ENCODE measurements at regions not wholly inside any gene's neighbourhood (a gene's known extent, or its start where the extent isn't known, plus 50 kb on each side); places are given as distances from the start of the nearest gene placed in this dataset.

GRCh38 chr12:116333402-116333801 is 55.9 kb upstream of the MED13L start:
- Histone ChIP-seq H3K4me1 (peaks cover 13% of the 10 kb centered on the region; the same call in 1 of the 2 replicates), H3K27me3 (replicated peaks; ENCODE audit: control insufficient read depth, insufficient read depth, low read length) (no peaks in the 10 kb centered on the region), H3K4me3 (ENCODE audit: low read depth, low read length) (no peak overlapping the region), H3K36me3 (ENCODE audit: control insufficient read depth, insufficient read depth, low read length) (no peaks in the 10 kb centered on the region), H3K9me3 (no peaks in the 10 kb centered on the region)
- ChIA-PET CTCF (no interaction called here), POLR2A (no interaction called here)
- Mint-ChIP-seq H3K27me3 (ENCODE audit: insufficient read depth, unreplicated experiment) (no peaks in the 10 kb centered on the region), H3K4me1 (ENCODE audit: low read depth, unreplicated experiment) (peaks cover 14% of the 10 kb centered on the region), H3K4me3 (ENCODE audit: unreplicated experiment) (no peak overlapping the region), H3K27ac (ENCODE audit: unreplicated experiment) (no peak overlapping the region), H3K36me3 (ENCODE audit: insufficient read depth, unreplicated experiment) (no peaks in the 10 kb centered on the region), H3K9me3 (ENCODE audit: unreplicated experiment) (no peaks in the 10 kb centered on the region)
- intact Hi-C loops (cut with micrococcal nuclease; ENCODE audit: unreplicated experiment): no loop called here
- DNase-seq: no peak
- no TSS peak for BruUV-seq (replicated peaks)
- TF ChIP-seq, protein P1, sequence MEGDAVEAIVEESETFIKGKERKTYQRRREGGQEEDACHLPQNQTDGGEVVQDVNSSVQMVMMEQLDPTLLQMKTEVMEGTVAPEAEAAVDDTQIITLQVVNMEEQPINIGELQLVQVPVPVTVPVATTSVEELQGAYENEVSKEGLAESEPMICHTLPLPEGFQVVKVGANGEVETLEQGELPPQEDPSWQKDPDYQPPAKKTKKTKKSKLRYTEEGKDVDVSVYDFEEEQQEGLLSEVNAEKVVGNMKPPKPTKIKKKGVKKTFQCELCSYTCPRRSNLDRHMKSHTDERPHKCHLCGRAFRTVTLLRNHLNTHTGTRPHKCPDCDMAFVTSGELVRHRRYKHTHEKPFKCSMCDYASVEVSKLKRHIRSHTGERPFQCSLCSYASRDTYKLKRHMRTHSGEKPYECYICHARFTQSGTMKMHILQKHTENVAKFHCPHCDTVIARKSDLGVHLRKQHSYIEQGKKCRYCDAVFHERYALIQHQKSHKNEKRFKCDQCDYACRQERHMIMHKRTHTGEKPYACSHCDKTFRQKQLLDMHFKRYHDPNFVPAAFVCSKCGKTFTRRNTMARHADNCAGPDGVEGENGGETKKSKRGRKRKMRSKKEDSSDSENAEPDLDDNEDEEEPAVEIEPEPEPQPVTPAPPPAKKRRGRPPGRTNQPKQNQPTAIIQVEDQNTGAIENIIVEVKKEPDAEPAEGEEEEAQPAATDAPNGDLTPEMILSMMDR (IDR thresholded peaks at IDR 0.05; ENCODE audit: insufficient read depth in 1 of 2, low read depth in 1 of 2, low read length in 1 of 2, severe bottlenecking in 1 of 2, unreplicated experiment in 1 of 2): no peak

- H3K27me3 Mint-ChIP-seq (ENCODE audit: insufficient read depth, unreplicated experiment): no peaks in the 10 kb centered on the region
- Histone ChIP-seq H3K27me3 (replicated peaks; ENCODE audit: control insufficient read depth, insufficient read depth, low read length) (no peaks in the 10 kb centered on the region), H3K4me1 (peaks cover 6% of the 10 kb centered on the region; the same call in 1 of the 2 replicates), H3K4me3 (ENCODE audit: low read depth, low read length) (no peak overlapping the region), H3K36me3 (ENCODE audit: control insufficient read depth, insufficient read depth, low read length) (no peaks in the 10 kb centered on the region), H3K9me3 (no peaks in the 10 kb centered on the region)
- BruUV-seq (replicated peaks): no TSS peak
- intact Hi-C loops (cut with micrococcal nuclease; ENCODE audit: unreplicated experiment): no loop called here
- no peak for DNase-seq
- H3K27ac Mint-ChIP-seq (ENCODE audit: unreplicated experiment): no peak overlapping the region
- H3K4me3 Mint-ChIP-seq (ENCODE audit: unreplicated experiment): no peak overlapping the region
- TF ChIP-seq, protein P1 (IDR thresholded peaks at IDR 0.05; ENCODE audit: insufficient read depth in 1 of 2, low read depth in 1 of 2, low read length in 1 of 2, severe bottlenecking in 1 of 2, unreplicated experiment in 1 of 2): no peak
- ChIA-PET POLR2A (no interaction called here), CTCF (no interaction called here)
- H3K9me3 Mint-ChIP-seq (ENCODE audit: unreplicated experiment): no peaks in the 10 kb centered on the region
- H3K36me3 Mint-ChIP-seq (ENCODE audit: insufficient read depth, unreplicated experiment): no peaks in the 10 kb centered on the region
- peaks cover 5% of the 10 kb centered on the region for H3K4me1 Mint-ChIP-seq (ENCODE audit: low read depth, unreplicated experiment)
These were observed 59.1 kb upstream of the MED13L start for GRCh38 chr12:116336542-116337065.

DNA sequence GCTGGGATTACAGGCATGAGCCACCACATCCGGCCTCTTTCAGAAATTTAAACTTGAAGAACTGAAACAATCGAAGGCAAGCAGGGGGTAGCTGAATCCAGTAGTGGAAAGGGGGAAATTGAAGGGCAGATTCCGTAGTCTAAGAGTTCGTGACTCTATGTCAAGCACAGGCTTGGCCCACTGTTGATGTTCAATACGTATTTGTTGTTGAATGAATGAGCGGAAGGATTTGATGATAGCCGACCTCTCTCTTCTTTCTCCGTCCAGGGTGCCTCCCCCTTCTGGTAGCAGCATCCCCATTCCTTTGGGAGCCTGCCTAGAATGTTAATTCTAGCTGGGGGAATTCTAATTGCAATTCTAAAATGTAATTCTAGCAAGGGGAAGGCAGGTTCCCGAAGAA is 59.8 kb upstream of the MED13L start:
- TF ChIP-seq, protein P1 (IDR thresholded peaks at IDR 0.05; ENCODE audit: insufficient read depth in 1 of 2, low read depth in 1 of 2, low read length in 1 of 2, severe bottlenecking in 1 of 2, unreplicated experiment in 1 of 2): no peak
- Histone ChIP-seq H3K4me3 (ENCODE audit: low read depth, low read length) (no peak overlapping the region), H3K27me3 (replicated peaks; ENCODE audit: control insufficient read depth, insufficient read depth, low read length) (no peaks in the 10 kb centered on the region), H3K9me3 (no peaks in the 10 kb centered on the region), H3K4me1 (0 out of 2 replicates have a peak, but pooled peaks cover 3% of the 10 kb centered on the region), H3K36me3 (ENCODE audit: control insufficient read depth, insufficient read depth, low read length) (no peaks in the 10 kb centered on the region)
- ChIA-PET POLR2A (no interaction called here), CTCF (no interaction called here)
- no peak overlapping the region for H3K4me3 Mint-ChIP-seq (ENCODE audit: unreplicated experiment)
- no peaks in the 10 kb centered on the region for H3K4me1 Mint-ChIP-seq (ENCODE audit: low read depth, unreplicated experiment)
- H3K27ac Mint-ChIP-seq (ENCODE audit: unreplicated experiment): no peak overlapping the region
- H3K27me3 Mint-ChIP-seq (ENCODE audit: insufficient read depth, unreplicated experiment): no peaks in the 10 kb centered on the region
- BruUV-seq (replicated peaks): no TSS peak
- intact Hi-C loops (cut with micrococcal nuclease; ENCODE audit: unreplicated experiment): no loop called here
- no peaks in the 10 kb centered on the region for H3K36me3 Mint-ChIP-seq (ENCODE audit: insufficient read depth, unreplicated experiment)
- DNase-seq: no peak
- no peaks in the 10 kb centered on the region for H3K9me3 Mint-ChIP-seq (ENCODE audit: unreplicated experiment)
